ENCODE measurements at regions not wholly inside any gene's neighbourhood (a gene's known extent, or its start where the extent isn't known, plus 50 kb on each side); places are given as distances from the start of the nearest gene placed in this dataset.

DNA sequence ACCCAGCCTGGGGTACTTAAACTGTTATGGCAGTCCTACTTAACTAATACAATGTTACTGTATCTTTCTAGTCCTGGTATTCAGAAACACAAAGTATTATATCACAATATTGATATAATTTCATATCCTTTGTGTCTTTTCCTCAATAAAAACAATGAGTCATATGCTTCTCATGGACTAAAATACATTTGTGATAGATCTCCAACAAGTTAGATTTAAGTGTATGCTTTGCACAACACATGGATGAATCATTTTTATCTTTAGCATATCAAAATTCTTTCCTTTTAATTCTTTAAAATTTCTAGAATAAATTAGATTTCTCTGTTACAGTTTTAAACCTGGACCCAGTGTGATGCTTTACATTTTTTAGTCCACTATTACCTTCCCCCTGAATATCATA is 1357.8 kb upstream of the ATXN8OS start:
- TF ChIP-seq, protein P1, sequence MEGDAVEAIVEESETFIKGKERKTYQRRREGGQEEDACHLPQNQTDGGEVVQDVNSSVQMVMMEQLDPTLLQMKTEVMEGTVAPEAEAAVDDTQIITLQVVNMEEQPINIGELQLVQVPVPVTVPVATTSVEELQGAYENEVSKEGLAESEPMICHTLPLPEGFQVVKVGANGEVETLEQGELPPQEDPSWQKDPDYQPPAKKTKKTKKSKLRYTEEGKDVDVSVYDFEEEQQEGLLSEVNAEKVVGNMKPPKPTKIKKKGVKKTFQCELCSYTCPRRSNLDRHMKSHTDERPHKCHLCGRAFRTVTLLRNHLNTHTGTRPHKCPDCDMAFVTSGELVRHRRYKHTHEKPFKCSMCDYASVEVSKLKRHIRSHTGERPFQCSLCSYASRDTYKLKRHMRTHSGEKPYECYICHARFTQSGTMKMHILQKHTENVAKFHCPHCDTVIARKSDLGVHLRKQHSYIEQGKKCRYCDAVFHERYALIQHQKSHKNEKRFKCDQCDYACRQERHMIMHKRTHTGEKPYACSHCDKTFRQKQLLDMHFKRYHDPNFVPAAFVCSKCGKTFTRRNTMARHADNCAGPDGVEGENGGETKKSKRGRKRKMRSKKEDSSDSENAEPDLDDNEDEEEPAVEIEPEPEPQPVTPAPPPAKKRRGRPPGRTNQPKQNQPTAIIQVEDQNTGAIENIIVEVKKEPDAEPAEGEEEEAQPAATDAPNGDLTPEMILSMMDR (IDR thresholded peaks at IDR 0.05; ENCODE audit: low read depth, low read length), result no peak
- no peak for TF ChIP-seq POLR2A (IDR thresholded peaks at IDR 0.05; ENCODE audit: extremely low read depth, insufficient read length)
